H9 (cell line): ENCODE measurements at regions not wholly inside any gene's neighbourhood (a gene's known extent, or its start where the extent isn't known, plus 50 kb on each side); places are given as distances from the start of the nearest gene placed in this dataset.

Experiments used
- DNase-seq: peaks from one replicate; pipeline ENCODE4 v3.0.0-alpha.2; 2017
- H2AFZ ChIP-seq: one replicate; pipeline ENCODE4 v1.6.1; 2013; ENCODE audit warnings: mild to moderate bottlenecking, low read length, control low read depth, moderate library complexity
- H2AK5ac ChIP-seq: 2 replicates; pipeline ENCODE4 v1.6.1; 2013; ENCODE audit warnings: low read length, control low read depth, mixed read lengths; ENCODE audit not compliant: insufficient read length
- H2BK120ac ChIP-seq: one replicate; pipeline ENCODE4 v1.6.1; 2013; ENCODE audit warnings: low read depth, mild to moderate bottlenecking, low read length, control low read depth, inconsistent platforms; ENCODE audit not compliant: poor library complexity, severe bottlenecking
- H2BK12ac ChIP-seq: 2 replicates; pipeline ENCODE4 v1.6.1; 2013; ENCODE audit warnings: low read length, control low read depth, mixed read lengths, low read depth; ENCODE audit not compliant: insufficient read length
- H2BK15ac ChIP-seq: 2 replicates; pipeline ENCODE4 v1.6.1; 2013; ENCODE audit warnings: low read depth, low read length, control low read depth
- H2BK20ac ChIP-seq: one replicate; pipeline ENCODE4 v1.6.1; 2013; ENCODE audit warnings: low read depth, mild to moderate bottlenecking, low read length, control low read depth, inconsistent platforms; ENCODE audit not compliant: poor library complexity, severe bottlenecking
- H2BK5ac ChIP-seq: 2 replicates; pipeline ENCODE4 v1.6.1; 2013; ENCODE audit warnings: low read length, control low read depth, mixed read lengths; ENCODE audit not compliant: insufficient read length
- H3K14ac ChIP-seq: 2 replicates; pipeline ENCODE4 v1.6.1; 2013; ENCODE audit warnings: low read length, control low read depth; ENCODE audit not compliant: insufficient read depth
- H3K18ac ChIP-seq: 2 replicates; pipeline ENCODE4 v1.6.1; 2013; ENCODE audit warnings: low read depth, mild to moderate bottlenecking, mixed read lengths, low read length, control low read depth; ENCODE audit not compliant: insufficient read length
- H3K23ac ChIP-seq: 2 replicates; pipeline ENCODE4 v1.6.1; 2013; ENCODE audit warnings: low read length, control low read depth, mixed read lengths, low read depth; ENCODE audit not compliant: insufficient read length
- H3K23me2 ChIP-seq: 2 replicates; pipeline ENCODE4 v1.6.1; 2013; ENCODE audit warnings: low read depth, mild to moderate bottlenecking, mixed read lengths, low read length, control low read depth; ENCODE audit not compliant: insufficient read length, poor library complexity, severe bottlenecking
- H3K27ac ChIP-seq: 2 replicates; pipeline ENCODE4 v1.5.1; 2013; ENCODE audit warnings: low read length, control low read depth, mixed read lengths, low read depth; ENCODE audit not compliant: insufficient read length
- H3K27me3 ChIP-seq: 2 replicates; pipeline ENCODE4 v1.6.1; 2013; ENCODE audit warnings: low read length, control low read depth, inconsistent platforms; ENCODE audit not compliant: insufficient read depth
- H3K4ac ChIP-seq: 2 replicates; pipeline ENCODE4 v1.6.1; 2013; ENCODE audit warnings: low read depth, mild to moderate bottlenecking, control low read depth, inconsistent platforms, low read length, moderate library complexity
- H3K4me1 ChIP-seq: 2 replicates; pipeline ENCODE4 v1.6.1; 2013; ENCODE audit warnings: low read length, control low read depth, inconsistent platforms; ENCODE audit not compliant: insufficient read depth
- H3K4me2 ChIP-seq: 2 replicates; pipeline ENCODE4 v1.6.1; 2013; ENCODE audit warnings: low read length, control low read depth, mixed read lengths; ENCODE audit not compliant: insufficient read length, insufficient read depth
- H3K56ac ChIP-seq: 2 replicates; pipeline ENCODE4 v1.6.1; 2013; ENCODE audit warnings: low read depth, mild to moderate bottlenecking, mixed read lengths, low read length, control low read depth; ENCODE audit not compliant: insufficient read length
- H3K79me1 ChIP-seq: 2 replicates; pipeline ENCODE4 v1.6.1; 2013; ENCODE audit warnings: low read depth, mild to moderate bottlenecking, moderate library complexity, low read length, control low read depth, inconsistent platforms; ENCODE audit not compliant: insufficient read depth, poor library complexity, severe bottlenecking
- H3K79me2 ChIP-seq: 2 replicates; pipeline ENCODE4 v1.6.1; 2013; ENCODE audit warnings: low read length, control low read depth, inconsistent platforms; ENCODE audit not compliant: insufficient read depth
- H3K9ac ChIP-seq: 2 replicates; pipeline ENCODE4 v1.6.1; 2013; ENCODE audit warnings: low read length, control low read depth, mixed read lengths; ENCODE audit not compliant: insufficient read length; ENCODE audit errors: extremely low read depth
- H3K9me3 ChIP-seq: one replicate; pipeline ENCODE4 v1.6.1; 2013; ENCODE audit warnings: low read depth, low read length, inconsistent platforms; ENCODE audit not compliant: control insufficient read depth
- H3T11ph ChIP-seq: one replicate; pipeline ENCODE4 v1.6.1; 2013; ENCODE audit warnings: mild to moderate bottlenecking, low read length, control low read depth, inconsistent platforms
- H4K20me1 ChIP-seq: one replicate; pipeline ENCODE4 v1.6.1; 2013; ENCODE audit not compliant: control insufficient read depth, insufficient read length, insufficient read depth
- H4K5ac ChIP-seq: 2 replicates; pipeline ENCODE4 v1.6.1; 2013; ENCODE audit warnings: low read depth, mild to moderate bottlenecking, mixed read lengths, low read length, control low read depth; ENCODE audit not compliant: insufficient read length
- H4K8ac ChIP-seq: replicated peaks from 2 replicates; pipeline ENCODE4 v1.6.1; 2013; ENCODE audit warnings: low read length, control low read depth, mixed read lengths, low read depth; ENCODE audit not compliant: insufficient read length
- H4K91ac ChIP-seq: 2 replicates; pipeline ENCODE4 v1.6.1; 2013; ENCODE audit warnings: low read depth, mild to moderate bottlenecking, moderate library complexity, mixed read lengths, low read length, control low read depth; ENCODE audit not compliant: insufficient read length
- H3K27ac Mint-ChIP-seq, 3 experiments: 2 replicates in 2 of 3; 3 replicates in 1 of 3; pipeline ENCODE4 v1.8.0; 2020 to 2021; ENCODE audit warnings: mixed read lengths in 3 of 3, mild to moderate bottlenecking in 1 of 3, moderate library complexity in 1 of 3
- H3K27me3 Mint-ChIP-seq: 2 replicates; pipeline ENCODE4 v1.8.0; 2021; ENCODE audit warnings: low read depth, mild to moderate bottlenecking, moderate library complexity, mixed read lengths
- H3K36me3 Mint-ChIP-seq, 3 experiments: 2 replicates in 2 of 3; 3 replicates in 1 of 3; pipeline ENCODE4 v1.8.0; 2020 to 2021; ENCODE audit warnings: low read depth in 3 of 3, mixed read lengths in 3 of 3; ENCODE audit not compliant: insufficient read depth in 1 of 3
- H3K4me1 Mint-ChIP-seq, 2 experiments: 2 replicates each; pipeline ENCODE4 v1.8.0; 2020; ENCODE audit warnings: mixed read lengths in 2 of 2
- H3K4me3 Mint-ChIP-seq, 2 experiments: 2 replicates in 1 of 2; 3 replicates in 1 of 2; pipeline ENCODE4 v1.8.0; 2020 to 2021; ENCODE audit warnings: mild to moderate bottlenecking in 2 of 2, mixed read lengths in 2 of 2, moderate library complexity in 1 of 2
- H3K9me3 Mint-ChIP-seq, 2 experiments: 2 replicates in 1 of 2; 3 replicates in 1 of 2; pipeline ENCODE4 v1.8.0; 2020; ENCODE audit warnings: mild to moderate bottlenecking in 2 of 2, mixed read lengths in 2 of 2, moderate library complexity in 1 of 2
- CTCF ChIP-seq: fragments of 200-600 bp; sonication (generic); conservative IDR thresholded peaks from 3 replicates; pipeline ENCODE4 v1.8.0; 2021; ENCODE audit warnings: antibody characterized with exemption, mild to moderate bottlenecking
- WGBS: extraction: QIAGEN DNeasy Blood & Tissue Kit; methylation state at CpG from one replicate; pipeline ENCODE4 v1.1.7; 2013; ENCODE audit warnings: missing lambda C conversion rate, low lambda C conversion rate, mixed read lengths; ENCODE audit not compliant: insufficient read length; ENCODE audit errors: extremely low coverage; 5-methylcytosine and 5-hydroxymethylcytosine counted together

- Histone ChIP-seq H3K9ac (no peak overlapping the region), H3T11ph (no peak overlapping the region), H3K56ac (no peak overlapping the region), H4K5ac (no peak overlapping the region), H3K4me2 (no peak overlapping the region), H3K4me1 (peaks cover 2% of the 10 kb centered on the region; the same call in 1 of the 2 replicates), H4K20me1 (no peaks in the 10 kb centered on the region), H2BK20ac (no peak overlapping the region), H3K79me2 (no peaks in the 10 kb centered on the region), H3K27me3 (no peaks in the 10 kb centered on the region), H2BK120ac (no peak overlapping the region), H3K79me1 (no peaks in the 10 kb centered on the region), H3K23ac (no peak overlapping the region), H3K23me2 (no peaks in the 10 kb centered on the region), H2BK15ac (no peak overlapping the region), H2BK12ac (no peak overlapping the region), H2AFZ (no peak overlapping the region), H3K27ac (no peak overlapping the region), H3K9me3 (no peaks in the 10 kb centered on the region), H2BK5ac (no peak overlapping the region), H4K91ac (no peak overlapping the region), H3K4ac (no peak overlapping the region), H4K8ac (no peak overlapping the region), H3K14ac (no peak overlapping the region), H3K18ac (no peak overlapping the region), H2AK5ac (no peak overlapping the region)
- no peak for TF ChIP-seq CTCF
- peaks cover 14 to 19% of the 10 kb centered on the region in 2 experiments for H3K4me1 Mint-ChIP-seq
- no peak for DNase-seq
- no peaks in the 10 kb centered on the region for H3K27me3 Mint-ChIP-seq
- H3K4me3 Mint-ChIP-seq, result no peak overlapping the region
- no peaks in the 10 kb centered on the region for H3K9me3 Mint-ChIP-seq
- no peaks in the 10 kb centered on the region for H3K36me3 Mint-ChIP-seq
- no peak overlapping the region for H3K27ac Mint-ChIP-seq
- WGBS, result no CpG with 5 or more reads among the region's 2 CpGs
Observed at GRCh38 chr2:58649756-58650155, 408.6 kb upstream of the FANCL start.
